ACHN (cell line): ENCODE measurements at regions not wholly inside any gene's neighbourhood (a gene's known extent, or its start where the extent isn't known, plus 50 kb on each side); places are given as distances from the start of the nearest gene placed in this dataset.
A peak's percentile ranks its signal among the peaks of the same experiment; 100 is the strongest.
"Not testable (repeated sequence)": the region's sequence is repeated elsewhere in the genome, so short reads cannot be mapped to it uniquely, and the experiment has no call there.

ENCODE experiments used
- DNase-seq: peaks from one replicate; pipeline ENCODE4 v3.0.0-alpha.2; 2015
- in situ Hi-C: cut with HindIII; loops from 2 replicates; pipeline ENCODE4 v1.10.0; 2017; ENCODE audit warnings: low sequenced_read_pairs, low pct_ligation_motif_present, low pct_unique_long_range_greater_than_20kb

DNA sequence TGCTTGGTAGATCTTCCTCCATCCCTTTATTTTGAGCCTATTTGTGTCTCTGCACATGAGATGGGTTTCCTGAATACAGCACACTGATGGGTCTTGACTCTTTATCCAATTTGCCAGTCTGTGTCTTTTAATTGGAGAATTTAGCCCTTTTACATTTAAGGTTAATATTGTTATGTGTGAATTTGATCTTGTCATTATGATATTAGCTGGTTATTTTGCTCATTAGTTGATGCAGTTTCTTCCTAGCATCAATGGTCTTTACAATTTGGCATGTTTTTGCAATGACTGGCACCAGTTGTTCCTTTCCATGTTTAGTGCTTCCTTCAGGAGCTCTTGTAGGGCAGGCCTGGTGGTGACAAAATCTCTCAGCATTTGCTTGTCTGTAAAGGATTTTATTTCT, 72.4 kb downstream of the HNRNPD start:
- in situ Hi-C loops, result not testable (repeated sequence)

DNA sequence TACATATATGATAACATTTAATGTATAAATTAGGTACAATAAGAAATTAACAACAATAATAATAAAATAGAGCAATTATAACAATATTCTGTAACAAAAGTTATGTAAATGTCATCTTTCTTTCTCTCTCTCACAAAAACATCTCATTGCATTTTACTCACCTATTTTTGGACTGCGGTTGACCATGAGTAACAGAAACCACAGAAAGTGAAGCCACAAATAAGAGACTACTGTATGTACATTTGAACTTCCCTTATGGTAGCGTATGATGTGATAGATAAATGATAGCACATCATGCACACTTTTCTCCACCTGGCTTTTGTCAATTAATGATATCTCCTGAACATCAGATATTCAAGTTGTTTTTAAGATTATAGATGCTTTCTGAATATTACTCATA, 80.5 kb downstream of the HNRNPD start:
- no peak for DNase-seq
- in situ Hi-C loops, result no loop called here

More for the DNA sequence above, 72.4 kb downstream of the HNRNPD start:
- DNase-seq, result not testable (repeated sequence)

DNA sequence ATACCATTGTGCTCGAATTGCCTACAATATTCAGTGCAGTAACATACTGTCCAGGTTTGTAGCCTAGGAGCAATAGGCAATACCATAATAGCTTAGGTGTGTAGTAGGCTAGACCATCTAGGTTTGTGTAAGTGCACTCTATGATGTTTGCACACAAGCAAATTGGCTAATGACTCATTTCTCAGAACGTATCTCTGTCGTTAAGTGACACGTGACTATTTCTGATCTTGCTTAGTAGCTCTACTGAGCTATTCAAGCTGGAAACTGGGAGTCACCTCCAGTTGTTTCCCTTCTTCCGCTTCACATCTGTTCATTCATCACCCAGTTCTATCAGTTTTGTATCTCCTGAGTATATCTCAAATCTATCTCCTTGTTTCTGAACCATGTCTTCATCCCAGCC, 86.1 kb downstream of the HNRNPD start:
- DNase-seq, result no peak
- in situ Hi-C loops, result no loop called here

DNA sequence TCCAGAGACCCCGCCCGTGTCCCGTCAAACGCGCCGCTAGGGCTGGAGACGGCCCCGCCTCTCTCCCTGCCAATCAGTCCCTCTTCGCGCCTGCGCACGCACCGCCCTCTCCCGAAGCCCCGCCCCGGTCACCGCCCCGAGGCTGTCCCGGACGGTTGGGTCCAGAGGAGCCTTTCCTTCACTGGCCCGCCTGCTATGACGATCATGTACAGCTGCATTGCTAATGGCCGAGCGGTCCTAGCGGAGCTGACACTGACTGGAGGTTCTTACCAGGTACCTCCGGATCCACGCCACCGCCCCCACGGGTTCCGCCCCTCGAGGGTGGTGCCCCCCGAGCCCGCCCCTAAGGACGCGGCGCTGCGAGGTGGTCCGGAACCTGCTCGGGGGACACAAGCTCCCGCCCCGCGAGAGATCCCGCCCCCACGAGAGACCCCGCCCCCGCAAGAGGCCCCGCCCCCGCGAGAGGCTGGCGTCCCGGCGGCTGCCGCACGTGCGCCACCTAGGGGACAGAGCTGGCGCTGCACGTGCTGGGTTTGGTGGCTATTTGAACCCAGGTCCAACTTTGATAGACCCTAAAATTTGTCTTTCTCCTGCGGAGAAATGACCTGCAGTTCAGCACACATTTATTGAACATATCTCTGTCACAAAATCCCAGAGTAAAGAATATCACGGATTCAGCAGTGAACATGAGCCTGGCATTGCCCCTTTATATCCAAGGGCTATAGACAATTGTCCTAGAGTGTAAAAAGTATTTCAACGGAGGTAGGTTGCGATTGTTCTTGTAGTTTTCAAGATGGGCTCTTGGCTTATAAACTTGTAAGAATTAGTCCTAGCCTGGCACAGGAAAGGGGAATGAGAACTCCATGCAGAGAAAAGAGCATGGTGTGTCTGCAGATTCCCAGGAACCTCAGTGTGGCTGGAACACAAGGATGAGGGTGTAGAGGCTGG, 88.7 kb downstream of the HNRNPD start:
- peak; percentile 97 for DNase-seq
- in situ Hi-C loops, result no loop called here

DNA sequence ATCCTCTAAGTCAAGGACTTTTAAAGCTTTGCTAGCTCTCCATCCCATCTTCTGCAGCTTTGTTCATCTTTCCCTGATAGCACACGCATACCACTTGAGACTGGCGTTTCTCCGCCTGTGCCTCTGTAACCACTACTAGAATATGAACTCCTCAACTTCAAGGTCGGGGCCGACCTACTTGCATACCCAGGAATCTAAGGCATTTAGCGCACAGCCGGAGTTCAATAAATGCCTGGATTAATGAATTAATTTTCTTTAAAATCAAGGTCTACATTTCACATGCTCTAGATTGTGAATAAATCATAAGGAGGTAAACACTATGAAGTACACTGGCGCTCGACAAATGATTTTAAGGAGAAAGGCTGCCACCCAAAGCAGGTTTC, 89.3 kb downstream of the HNRNPD start:
- in situ Hi-C loops, result no loop called here
- DNase-seq, result peak; percentile 2

DNA sequence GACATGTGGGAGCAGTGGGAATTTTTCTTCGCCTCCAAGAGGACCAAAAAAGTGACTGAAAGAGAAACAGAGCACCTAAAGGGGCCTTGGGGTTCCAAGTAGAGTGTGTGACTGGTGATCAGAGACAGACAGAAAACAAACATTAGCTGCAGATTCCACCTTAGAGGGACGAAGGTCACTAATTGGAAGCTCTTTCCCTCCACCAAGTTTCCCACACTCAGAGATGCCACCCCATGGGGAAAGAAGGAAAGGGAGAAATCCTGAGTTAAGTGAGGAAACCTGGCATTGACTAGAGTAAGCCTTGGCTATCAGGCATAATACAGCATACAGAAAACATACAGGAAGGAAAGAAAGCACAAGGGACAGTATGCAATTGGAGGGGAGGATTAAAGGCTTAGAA, 90.9 kb downstream of the HNRNPD start:
- DNase-seq, result no peak

DNA sequence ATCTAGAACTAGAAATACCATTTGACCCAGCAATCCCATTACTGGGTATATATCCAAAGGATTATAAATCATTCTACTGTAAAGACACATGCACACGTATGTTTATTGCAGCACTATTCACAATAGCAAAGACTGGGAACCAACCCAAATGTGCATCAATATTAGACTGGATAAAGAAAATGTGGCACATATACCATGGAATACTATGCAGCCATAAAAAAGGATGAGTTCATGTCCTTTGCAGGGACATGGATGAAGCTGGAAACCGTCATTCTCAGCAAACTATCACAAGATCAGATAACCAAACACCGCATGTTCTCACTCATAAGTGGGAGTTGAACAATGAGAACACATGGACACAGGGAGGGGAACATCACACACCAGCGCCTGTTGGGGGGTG, 94.2 kb downstream of the HNRNPD start:
- in situ Hi-C loops, DNase-seq: not testable (repeated sequence)

More for the DNA sequence above, 90.9 kb downstream of the HNRNPD start:
- in situ Hi-C loops, result no loop called here

DNA sequence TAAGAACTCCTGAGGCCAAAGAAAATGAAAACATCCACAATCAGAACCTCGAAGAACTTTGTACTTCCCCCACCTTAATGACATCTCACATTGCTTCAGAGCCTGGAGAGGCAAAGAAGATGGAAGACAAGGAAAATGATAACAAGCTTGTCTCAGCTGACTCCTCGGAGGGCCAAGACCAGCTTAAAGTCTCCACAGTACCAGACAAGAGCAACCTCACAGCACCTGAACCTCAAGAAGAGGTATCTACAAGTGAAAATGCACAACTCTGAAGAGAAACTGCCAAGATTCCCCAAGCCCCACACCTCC, 97.5 kb downstream of the HNRNPD start:
- no peak for DNase-seq
- in situ Hi-C loops, result no loop called here

DNA sequence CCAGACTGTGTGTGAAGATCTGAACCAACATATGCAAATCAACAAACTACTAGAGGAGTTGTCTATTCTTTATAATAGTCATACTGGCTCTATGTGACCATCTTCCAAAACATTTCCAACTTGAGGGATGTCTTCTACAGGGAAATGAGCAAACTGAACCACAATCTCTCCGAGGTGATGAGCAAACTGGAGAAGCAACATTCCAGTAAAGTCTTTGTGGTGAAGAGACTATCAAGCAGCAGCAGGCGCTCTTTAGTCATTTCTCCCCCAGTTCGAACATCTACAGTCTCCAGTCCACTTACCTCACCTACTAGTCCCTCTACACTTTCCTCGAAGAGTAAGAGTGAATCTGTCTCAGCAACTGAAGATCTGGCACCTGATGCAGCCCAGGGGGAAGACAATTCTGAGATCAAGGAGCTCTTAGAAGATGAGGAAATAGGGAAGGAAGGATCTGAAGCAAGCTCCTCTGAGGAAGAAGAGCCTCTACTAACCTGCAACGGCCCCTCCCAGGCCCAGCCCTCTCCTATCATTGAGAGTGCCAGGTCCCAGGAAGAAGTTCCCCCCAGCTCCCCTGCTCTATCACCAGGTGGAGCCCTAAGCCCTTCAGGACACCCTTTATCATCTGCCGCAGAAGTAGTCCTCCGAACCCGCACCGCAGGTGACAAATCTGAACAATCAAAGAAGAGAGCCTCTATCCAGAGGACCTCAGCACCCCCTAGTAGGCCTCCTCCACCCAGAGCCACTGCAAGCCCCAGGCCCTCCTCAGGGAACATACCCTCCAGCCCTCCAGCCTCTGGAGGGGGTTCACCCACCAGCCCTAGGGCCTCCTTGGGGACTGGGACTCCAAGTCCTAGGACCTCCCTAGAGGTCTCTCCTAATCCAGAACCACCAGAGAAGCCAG, 98.1 kb downstream of the HNRNPD start:
- DNase-seq, result no peak
- in situ Hi-C loops, result no loop called here

DNA sequence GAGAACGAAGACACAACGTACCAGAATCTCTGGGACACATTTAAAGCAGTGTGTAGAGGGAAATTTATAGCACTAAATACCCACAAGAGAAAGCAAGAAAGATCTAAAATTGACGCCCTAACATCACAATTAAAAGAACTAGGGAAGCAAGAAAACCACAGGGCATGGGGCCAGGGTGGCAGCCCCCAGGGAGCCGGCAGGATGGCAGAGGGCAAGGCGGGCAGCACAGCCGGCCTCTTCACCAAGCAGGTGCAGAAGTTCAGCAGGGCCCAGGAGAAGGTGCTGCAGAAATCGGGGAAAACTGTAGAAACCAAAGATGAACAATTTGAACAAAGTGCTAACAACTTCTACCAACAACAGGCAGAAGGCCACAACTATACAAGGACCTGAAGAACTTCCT, 99.1 kb downstream of the HNRNPD start:
- DNase-seq, in situ Hi-C loops: not testable (repeated sequence)

DNA sequence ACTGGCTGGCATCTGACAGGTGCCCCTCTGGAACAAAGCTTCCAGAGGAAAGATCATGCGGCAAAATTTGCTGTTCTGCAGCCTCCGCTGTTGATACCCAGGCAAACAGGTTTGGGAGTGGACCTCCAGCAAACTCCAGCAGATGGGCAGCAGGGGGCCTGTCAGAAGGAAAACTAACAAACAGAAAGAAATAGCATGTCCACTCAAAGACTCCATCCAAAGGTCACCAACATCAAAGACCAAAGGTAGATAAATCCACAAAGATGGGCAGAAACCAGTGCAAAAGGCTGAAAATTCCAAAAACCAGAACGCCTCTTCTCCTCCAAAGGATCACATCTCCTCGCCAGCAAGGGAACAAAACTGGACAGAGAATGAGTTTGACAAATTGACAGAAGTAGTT, 101.3 kb downstream of the HNRNPD start:
- in situ Hi-C loops, DNase-seq: not testable (repeated sequence)

DNA sequence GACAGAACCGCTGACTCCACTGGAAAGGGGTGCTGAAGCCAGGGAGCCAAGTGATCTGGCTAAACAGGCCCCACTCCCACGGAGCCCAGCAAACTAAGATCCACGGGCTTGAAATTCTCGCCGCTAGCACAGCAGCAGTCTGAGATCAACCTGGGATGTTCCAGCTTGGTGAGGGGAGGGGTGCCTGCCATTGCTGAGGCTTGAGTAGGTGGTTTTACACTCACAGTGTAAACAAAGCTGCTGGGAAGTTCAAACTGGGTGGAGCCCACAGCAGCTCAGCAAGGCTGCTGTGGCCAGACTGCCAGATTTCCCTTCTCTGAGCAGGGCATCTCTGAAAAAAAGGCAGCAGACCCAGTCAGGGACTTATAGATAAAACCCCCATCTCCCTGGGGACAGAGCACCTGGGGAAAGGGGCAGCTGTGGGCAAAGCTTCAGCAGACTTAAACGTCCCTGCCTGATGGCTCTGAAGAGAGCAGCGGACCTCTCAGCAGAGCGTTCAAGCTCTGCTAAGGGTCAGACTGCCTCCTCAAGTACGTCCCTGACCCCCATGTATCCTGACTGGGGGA, 101.8 kb downstream of the HNRNPD start:
- DNase-seq, in situ Hi-C loops: not testable (repeated sequence)

DNA sequence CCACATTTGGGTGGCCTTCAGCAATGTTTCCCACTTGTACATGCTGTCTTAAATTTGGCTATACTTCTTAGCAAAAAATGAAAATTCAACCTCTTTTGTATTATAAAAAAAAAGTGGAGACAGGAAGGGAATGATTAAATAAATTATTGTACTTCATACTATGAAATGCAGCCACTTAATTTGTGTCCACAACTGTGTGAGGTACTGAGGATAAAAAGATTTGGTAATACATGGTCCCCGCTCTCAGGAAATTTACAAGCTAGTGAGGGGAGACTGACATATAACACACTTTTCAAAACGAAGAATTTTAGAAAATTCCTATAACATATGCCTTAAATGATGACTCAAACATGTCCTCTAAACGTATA, 105.0 kb downstream of the HNRNPD start:
- in situ Hi-C loops, result no loop called here
- DNase-seq, result no peak

DNA sequence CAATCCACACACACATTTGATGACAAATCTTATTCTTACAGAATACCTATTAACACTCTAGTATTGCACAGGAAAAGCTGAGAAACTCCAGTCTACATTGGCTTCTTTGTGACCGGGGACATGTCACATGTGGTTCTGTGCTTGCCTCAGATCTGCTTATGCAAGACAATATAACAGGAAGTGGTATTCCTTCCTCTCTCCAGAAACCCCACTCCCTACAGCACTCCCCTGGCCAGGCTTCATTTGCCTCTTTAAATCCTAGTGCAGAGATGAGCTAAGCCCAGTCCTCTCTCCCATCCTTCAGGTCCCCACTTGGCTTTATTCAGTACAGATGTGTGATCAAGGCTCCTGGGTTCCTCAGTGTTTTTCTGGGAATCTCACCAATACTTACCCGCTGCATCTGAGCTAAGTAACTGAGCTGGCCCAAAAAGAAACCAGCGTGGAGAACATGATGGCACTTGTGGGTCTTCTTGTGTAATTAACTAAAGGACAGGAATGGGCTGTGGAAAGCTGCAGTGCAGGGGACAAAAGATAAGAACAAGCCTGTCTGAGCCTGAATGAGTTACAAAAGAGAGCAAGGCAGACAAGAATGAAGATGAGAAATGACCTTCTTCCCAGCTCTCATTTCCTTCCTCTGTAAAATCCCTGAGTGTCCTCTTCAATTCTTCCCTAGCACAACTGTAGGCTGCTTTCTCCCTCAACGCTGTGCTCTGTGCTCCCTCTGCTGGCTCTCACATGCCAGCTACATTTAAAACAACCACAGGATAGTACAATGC, 105.6 kb downstream of the HNRNPD start:
- peak; percentile 42 for DNase-seq
- in situ Hi-C loops, result no loop called here

DNA sequence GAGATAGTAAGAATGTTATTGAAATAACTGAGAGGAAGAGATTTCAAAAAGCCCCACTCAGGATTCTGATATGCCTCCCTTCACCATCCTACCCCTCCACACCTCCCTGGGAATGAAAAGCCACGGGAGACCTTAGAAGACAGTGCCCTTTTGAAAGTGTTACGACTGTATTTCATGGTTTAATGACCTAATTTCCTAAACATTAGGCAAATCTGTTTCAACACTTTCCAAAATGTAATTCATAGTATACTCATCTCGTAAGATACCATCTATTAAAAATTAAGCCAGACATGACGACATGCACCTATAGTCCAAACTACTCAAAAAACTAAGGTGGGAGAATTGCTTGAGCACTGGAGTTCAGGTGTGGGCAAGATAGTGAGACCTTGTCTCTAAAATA, 106.3 kb downstream of the HNRNPD start:
- in situ Hi-C loops, result no loop called here
- DNase-seq, result no peak

DNA sequence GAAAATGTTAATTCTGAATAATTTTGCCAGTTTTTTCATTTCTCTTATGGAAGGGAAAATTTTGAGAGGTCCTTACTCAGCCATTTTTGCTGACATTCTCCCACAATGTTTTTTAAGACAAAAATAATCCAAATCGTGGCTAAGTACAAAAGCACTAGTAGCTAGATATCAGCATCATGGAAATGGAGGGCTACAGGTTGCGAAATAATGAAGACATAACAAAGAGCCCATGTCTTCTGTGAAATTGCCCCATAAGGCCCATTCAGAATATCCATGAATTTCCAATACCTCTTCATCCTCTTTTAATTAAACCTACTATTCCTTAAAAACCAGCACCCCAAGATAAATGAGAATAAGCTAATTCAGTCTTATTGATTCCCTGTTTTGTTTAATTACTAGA, 107.4 kb downstream of the HNRNPD start:
- no peak for DNase-seq
- in situ Hi-C loops, result no loop called here

DNA sequence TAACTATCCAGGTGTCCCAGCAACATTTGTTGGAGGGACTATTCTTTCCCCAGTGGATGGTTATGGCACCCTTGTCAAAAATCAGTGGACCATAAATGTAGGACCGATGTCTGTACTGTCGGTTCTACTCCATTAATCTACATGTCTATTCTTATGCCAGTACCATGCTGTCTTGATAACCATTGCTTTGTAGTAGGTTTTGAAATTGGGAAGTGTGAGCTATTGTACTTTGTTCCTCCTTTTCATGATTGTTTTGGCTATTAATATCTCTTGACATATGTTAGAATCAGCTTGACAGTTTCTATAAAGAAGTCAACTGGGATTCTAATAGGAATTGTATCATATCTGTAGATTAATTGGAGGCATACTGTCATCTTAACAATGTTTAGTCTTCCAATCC, 112.7 kb downstream of the HNRNPD start:
- in situ Hi-C loops, result no loop called here
- no peak for DNase-seq

DNA sequence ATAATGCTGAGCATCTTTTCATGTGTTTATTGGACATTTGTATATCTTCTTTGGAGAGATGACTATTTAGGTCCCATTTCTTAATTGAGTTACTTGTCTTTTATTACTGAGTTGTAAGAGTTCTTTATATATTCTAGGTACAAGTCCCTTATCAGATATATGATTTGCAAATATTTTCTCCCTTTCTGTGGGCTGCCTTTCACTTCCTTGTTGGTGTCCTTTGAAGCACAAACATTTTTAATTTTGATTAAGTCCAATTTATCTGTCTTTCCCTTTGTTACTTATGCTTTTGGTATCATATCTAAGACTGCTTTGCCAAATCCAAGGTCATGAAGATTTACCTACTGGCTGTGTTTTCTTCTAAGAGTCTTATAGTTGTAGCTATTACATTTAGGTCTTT, 113.2 kb downstream of the HNRNPD start:
- in situ Hi-C loops, result no loop called here
- DNase-seq, result no peak

DNA sequence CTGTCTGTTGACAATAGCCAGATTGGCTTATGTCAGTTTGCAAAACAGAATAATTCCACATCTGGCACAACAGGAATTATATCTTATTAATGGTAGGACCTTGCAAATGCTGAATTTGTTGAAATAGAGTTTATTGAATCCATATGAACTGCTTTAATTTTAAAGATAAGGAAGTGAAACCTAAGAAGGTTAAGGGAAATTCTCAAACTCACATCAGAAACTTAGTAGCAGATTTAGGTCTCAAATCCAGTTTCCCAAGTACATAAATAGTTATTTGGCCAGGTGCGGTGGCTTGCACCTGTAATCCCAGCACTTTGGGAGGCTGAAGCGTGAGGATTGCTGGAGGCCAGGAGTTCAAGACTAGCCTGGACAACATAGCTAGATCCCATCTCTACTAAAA, 117.1 kb downstream of the HNRNPD start:
- no peak for DNase-seq
- in situ Hi-C loops, result no loop called here
